Prostate gland (tissue), 2 donors: ENCODE measurements at regions not wholly inside any gene's neighbourhood (a gene's known extent, or its start where the extent isn't known, plus 50 kb on each side); places are given as distances from the start of the nearest gene placed in this dataset.

ENCODE experiments used
- CTCF ChIP-seq, 4 experiments: fragments of 200-600 bp in 2 of 4; fragments of 450-650 bp in 2 of 4; sonication (generic) in 2 of 4; IDR thresholded peaks; 1 replicate in 3 of 4; 2 replicates in 1 of 4; pipeline ENCODE4 v1.5.1; 2016 to 2019; ENCODE audit warnings: antibody characterized with exemption in 4 of 4, mild to moderate bottlenecking in 2 of 4, moderate library complexity in 2 of 4
- POLR2A ChIP-seq: fragments of 450-650 bp; IDR thresholded peaks from one replicate; pipeline ENCODE4 v1.6.1; 2016; ENCODE audit warnings: antibody characterized with exemption, mild to moderate bottlenecking
- POLR2AphosphoS5 ChIP-seq: sonication (generic); formaldehyde crosslinking; IDR thresholded peaks from one replicate; pipeline ENCODE4 v1.6.1; 2017; ENCODE audit warnings: antibody characterized with exemption

GRCh38 chr16:17557480-17557879 lies 86.7 kb upstream of the XYLT1 start:
- TF ChIP-seq CTCF (IDR thresholded peaks at IDR 0.05) (no peak), POLR2A (no peak), POLR2AphosphoS5 (no peak)
